IMR-90 (cell line): ENCODE measurements at regions not wholly inside any gene's neighbourhood (a gene's known extent, or its start where the extent isn't known, plus 50 kb on each side); places are given as distances from the start of the nearest gene placed in this dataset.

Source experiments
- ATAC-seq: fragments of 200-7000 bp; cut with Tn5 transposase; 2 replicates; pipeline ENCODE4 v1.9.1; 2020; ENCODE audit warnings: low read depth, mild to moderate bottlenecking, moderate library complexity
- BruUV-seq: library from RNA; stranded (reverse); fragments of 400-500 nt; replicated peaks from 2 replicates; lab custom pipeline; 2021; lab: Mats Ljungman, UMichigan
- CTCF ChIA-PET: fragments of 300-600 bp; formaldehyde crosslinking; extraction: SDS; loops from one replicate; lab custom pipeline; 2021; ENCODE audit warnings: antibody characterized with exemption; lab: Yijun Ruan, JAX
- POLR2A ChIA-PET: fragments of 300-600 bp; sonication (Branson Sonifier 250); formaldehyde crosslinking; loops from one replicate; lab custom pipeline; 2022; ENCODE audit warnings: antibody characterized with exemption; ENCODE audit not compliant: unreplicated experiment; lab: Charles Lee
- DNase-seq: peaks from one replicate; pipeline ENCODE4 v3.0.0; 2013
- H2AFZ ChIP-seq: replicated peaks from 2 replicates; pipeline ENCODE3; 2013; ENCODE audit warnings: low read length, mild to moderate bottlenecking; ENCODE audit not compliant: poor library complexity
- H2AK5ac ChIP-seq: 2 replicates; pipeline ENCODE4 v1.6.1; 2013; ENCODE audit warnings: low read depth, low read length, inconsistent platforms
- H2AK9ac ChIP-seq: replicated peaks from 2 replicates; pipeline ENCODE3; 2013; ENCODE audit warnings: mild to moderate bottlenecking, low read depth, low read length, moderate library complexity; ENCODE audit not compliant: poor library complexity
- H2BK120ac ChIP-seq: 2 replicates; pipeline ENCODE4 v1.6.1; 2013; ENCODE audit warnings: low read depth, low read length, inconsistent platforms
- H2BK15ac ChIP-seq: 3 replicates; pipeline ENCODE4 v1.6.1; 2013; ENCODE audit warnings: low read depth, low read length, inconsistent platforms
- H2BK20ac ChIP-seq: 2 replicates; pipeline ENCODE4 v1.6.1; 2013; ENCODE audit warnings: low read depth, mild to moderate bottlenecking, inconsistent platforms, low read length, moderate library complexity
- H2BK5ac ChIP-seq: 2 replicates; pipeline ENCODE4 v1.6.1; 2013; ENCODE audit warnings: mild to moderate bottlenecking, low read depth, low read length, inconsistent platforms; ENCODE audit not compliant: poor library complexity, severe bottlenecking
- H3K14ac ChIP-seq: replicated peaks from 2 replicates; pipeline ENCODE4 v1.6.1; 2013; ENCODE audit warnings: low read depth, low read length, inconsistent platforms
- H3K18ac ChIP-seq: 2 replicates; pipeline ENCODE4 v1.6.1; 2013; ENCODE audit warnings: low read depth, low read length, control low read depth
- H3K23ac ChIP-seq: 2 replicates; pipeline ENCODE4 v1.6.1; 2013; ENCODE audit warnings: low read depth, low read length, inconsistent platforms
- H3K27ac ChIP-seq: 2 replicates; pipeline ENCODE4 v1.5.1; 2013; ENCODE audit warnings: mild to moderate bottlenecking, control low read depth, low read length; ENCODE audit not compliant: insufficient read depth
- H3K27me3 ChIP-seq: 2 replicates; pipeline ENCODE4 v1.6.1; 2013; ENCODE audit warnings: low read length; ENCODE audit not compliant: control insufficient read depth, insufficient read depth
- H3K36me3 ChIP-seq: 2 replicates; pipeline ENCODE4 v1.6.1; 2013; ENCODE audit warnings: low read length, mixed read lengths; ENCODE audit not compliant: control insufficient read depth, insufficient read depth
- H3K4ac ChIP-seq: 2 replicates; pipeline ENCODE4 v1.6.1; 2013; ENCODE audit warnings: low read depth, low read length, inconsistent platforms
- H3K4me1 ChIP-seq: 2 replicates; pipeline ENCODE4 v1.6.1; 2013; ENCODE audit warnings: low read length, mixed read lengths; ENCODE audit not compliant: control insufficient read depth, insufficient read depth
- H3K4me2 ChIP-seq: 2 replicates; pipeline ENCODE4 v1.6.1; 2013; ENCODE audit warnings: low read depth, mild to moderate bottlenecking, control low read depth, low read length, moderate library complexity
- H3K4me3 ChIP-seq: 2 replicates; pipeline ENCODE4 v1.5.1; 2013; ENCODE audit warnings: low read depth, mild to moderate bottlenecking, control low read depth, low read length, moderate library complexity; ENCODE audit not compliant: insufficient read depth
- H3K56ac ChIP-seq: 2 replicates; pipeline ENCODE4 v1.6.1; 2013; ENCODE audit warnings: low read length, inconsistent platforms; ENCODE audit not compliant: insufficient read depth; ENCODE audit errors: extremely low read depth
- H3K79me1 ChIP-seq, 2 experiments: 2 replicates each; pipeline ENCODE4 v1.6.1; 2013; ENCODE audit warnings: low read length in 2 of 2, inconsistent platforms in 1 of 2, low read depth in 1 of 2
- H3K9ac ChIP-seq: 2 replicates; pipeline ENCODE4 v1.6.1; 2013; ENCODE audit warnings: low read depth, low read length, control low read depth
- H3K9me1 ChIP-seq: 2 replicates; pipeline ENCODE4 v1.6.1; 2013; ENCODE audit warnings: low read length, inconsistent platforms; ENCODE audit not compliant: insufficient read depth
- H3K9me3 ChIP-seq: 2 replicates; pipeline ENCODE4 v1.6.1; 2013; ENCODE audit warnings: low read length; ENCODE audit not compliant: control insufficient read depth, insufficient read depth
- H4K20me1 ChIP-seq: 2 replicates; pipeline ENCODE4 v1.6.1; 2013; ENCODE audit warnings: low read length, inconsistent platforms; ENCODE audit not compliant: insufficient read depth
- H4K5ac ChIP-seq: 2 replicates; pipeline ENCODE4 v1.6.1; 2013; ENCODE audit warnings: mild to moderate bottlenecking, low read depth, low read length, control low read depth
- H4K8ac ChIP-seq, 2 experiments: 2 replicates each; pipeline ENCODE4 v1.6.1; 2013; ENCODE audit warnings: low read depth in 2 of 2, low read length in 2 of 2, control low read depth in 1 of 2, inconsistent platforms in 1 of 2
- H4K91ac ChIP-seq: 2 replicates; pipeline ENCODE4 v1.6.1; 2013; ENCODE audit warnings: low read depth, low read length, inconsistent platforms; ENCODE audit not compliant: insufficient read depth
- BHLHE40 ChIP-seq: fragments of 150-350 bp; IDR thresholded peaks from 2 replicates; pipeline ENCODE4 v1.6.1; 2016; ENCODE audit warnings: mild to moderate bottlenecking, low read depth, low read length
- CHD1 ChIP-seq: IDR thresholded peaks from 2 replicates; pipeline ENCODE4 v1.6.1; 2012; ENCODE audit warnings: low read depth, low read length, improper control_type of control experiment
- FOS ChIP-seq: fragments of 150-350 bp; IDR thresholded peaks from 2 replicates; pipeline ENCODE4 v1.6.1; 2016; ENCODE audit warnings: low read depth, low read length
- MAZ ChIP-seq: IDR thresholded peaks from 2 replicates; pipeline ENCODE4 v1.6.1; 2012; ENCODE audit warnings: low read depth, mild to moderate bottlenecking, low read length, improper control_type of control experiment, moderate library complexity, borderline replicate concordance
- MXI1 ChIP-seq: IDR thresholded peaks from 2 replicates; pipeline ENCODE4 v1.6.1; 2012; ENCODE audit warnings: low read depth, mild to moderate bottlenecking, low read length, moderate library complexity, borderline replicate concordance
- NFE2L2 ChIP-seq: fragments of 150-350 bp; IDR thresholded peaks from 2 replicates; pipeline ENCODE4 v1.6.1; 2016; ENCODE audit warnings: low read depth, mild to moderate bottlenecking, low read length
- POLR2A ChIP-seq: IDR thresholded peaks from 2 replicates; pipeline ENCODE4 v1.6.1; 2012; ENCODE audit warnings: mild to moderate bottlenecking, low read depth, low read length
- RCOR1 ChIP-seq: IDR thresholded peaks from 2 replicates; pipeline ENCODE4 v1.6.1; 2012; ENCODE audit warnings: mild to moderate bottlenecking, low read length, improper control_type of control experiment; ENCODE audit not compliant: insufficient replicate concordance
- RFX5 ChIP-seq: IDR thresholded peaks from 2 replicates; pipeline ENCODE4 v1.8.0; 2012; ENCODE audit warnings: low read depth, mild to moderate bottlenecking, low read length, moderate library complexity
- SMC3 ChIP-seq: fragments of 150-350 bp; IDR thresholded peaks from 2 replicates; pipeline ENCODE4 v1.6.1; 2016; ENCODE audit warnings: low read depth, mild to moderate bottlenecking, antibody characterized with exemption, low read length, moderate library complexity
- WGBS, 2 experiments: methylation state at CpG; one replicate each; pipeline versions ENCODE4 v1.1.5 to v1.1.7; 2013; ENCODE audit warnings: missing lambda C conversion rate in 2 of 2; ENCODE audit not compliant: insufficient read length in 1 of 2; ENCODE audit errors: extremely low coverage in 2 of 2; 5-methylcytosine and 5-hydroxymethylcytosine counted together
- dilution Hi-C: fragments of 300-500 bp; cut with HindIII; formaldehyde crosslinking; loops from one replicate; pipeline ENCODE4 v1.14.3; 2018; ENCODE audit warnings: low sequenced_read_pairs; ENCODE audit not compliant: unreplicated experiment
- in situ Hi-C: fragments of 300-500 bp; cut with MboI; formaldehyde crosslinking; loops from 3 replicates; pipeline ENCODE4 v1.14.3; 2019; ENCODE audit warnings: low sequenced_read_pairs, inconsistent platforms, mixed read lengths
- intact Hi-C: fragments of 100-400 bp; cut with micrococcal nuclease; formaldehyde crosslinking; loops from 2 replicates; pipeline ENCODE4 v1.10.0; 2022
- TF ChIP-seq, protein P1 (sequence below): fragments of 150-350 bp; IDR thresholded peaks from 2 replicates; pipeline ENCODE4 v1.6.1; 2016; ENCODE audit warnings: low read depth, mild to moderate bottlenecking, low read length, moderate library complexity, borderline replicate concordance
- TF ChIP-seq, protein P2 (sequence below): fragments of 150-350 bp; IDR thresholded peaks from 2 replicates; pipeline ENCODE4 v1.6.1; 2017; ENCODE audit warnings: mild to moderate bottlenecking, antibody characterized with exemption, low read length, low read depth
- TF ChIP-seq, protein P3 (sequence below): conservative IDR thresholded peaks from 2 replicates; pipeline ENCODE4 v1.5.1; 2012; ENCODE audit warnings: mild to moderate bottlenecking, low read depth, low read length, improper control_type of control experiment

DNA sequence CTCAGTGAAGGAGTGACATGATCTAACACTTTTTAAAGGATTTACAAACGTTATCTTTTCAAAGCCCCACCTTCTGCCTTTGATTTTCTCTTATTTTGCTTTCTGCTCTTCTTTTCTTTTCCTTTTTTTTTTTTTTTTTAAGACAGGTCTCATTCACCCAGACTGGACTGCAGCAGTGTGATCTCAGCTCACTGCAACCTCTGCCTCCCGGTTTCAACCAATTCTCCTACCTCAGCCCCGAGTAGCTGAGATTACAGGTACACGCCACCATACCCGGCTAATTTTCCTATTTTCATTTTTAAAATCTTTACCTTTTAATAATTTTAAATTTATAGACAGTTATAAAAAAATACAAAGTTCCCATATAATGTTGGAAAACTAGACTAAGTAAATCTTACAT lies 63.7 kb upstream of the RPS13 start:
- Histone ChIP-seq H2BK120ac (no peak overlapping the region), H3K27me3 (no peaks in the 10 kb centered on the region), H3K9ac (no peak overlapping the region), H3K14ac (no peak overlapping the region), H3K4me1 (no peaks in the 10 kb centered on the region; the same call in 1 of the 2 replicates), H3K56ac (no peak overlapping the region), H3K4me3 (no peak overlapping the region), H4K20me1 (no peaks in the 10 kb centered on the region), H2AFZ (no peak overlapping the region), H3K18ac (no peak overlapping the region), H3K9me3 (no peaks in the 10 kb centered on the region), H4K91ac (no peak overlapping the region), H4K5ac (no peak overlapping the region), H3K36me3 (peaks cover 13% of the 10 kb centered on the region), H2BK20ac (no peak overlapping the region), H4K8ac (no peak overlapping the region), H2BK5ac (no peak overlapping the region), H3K4me2 (no peak overlapping the region), H3K9me1 (peaks cover 4% of the 10 kb centered on the region; the same call in 1 of the 2 replicates), H3K4ac (no peak overlapping the region), H3K27ac (no peak overlapping the region), H2BK15ac (no peak overlapping the region), H2AK9ac (no peak overlapping the region), H3K23ac (no peak overlapping the region), H2AK5ac (no peak overlapping the region), H3K79me1 (no peaks in the 10 kb centered on the region; a peak in 1 of 4 replicates)
- no CpG with 5 or more reads among the region's 5 CpGs for WGBS, 2 experiments
- no TSS peak for BruUV-seq
- TF ChIP-seq, protein P1, sequence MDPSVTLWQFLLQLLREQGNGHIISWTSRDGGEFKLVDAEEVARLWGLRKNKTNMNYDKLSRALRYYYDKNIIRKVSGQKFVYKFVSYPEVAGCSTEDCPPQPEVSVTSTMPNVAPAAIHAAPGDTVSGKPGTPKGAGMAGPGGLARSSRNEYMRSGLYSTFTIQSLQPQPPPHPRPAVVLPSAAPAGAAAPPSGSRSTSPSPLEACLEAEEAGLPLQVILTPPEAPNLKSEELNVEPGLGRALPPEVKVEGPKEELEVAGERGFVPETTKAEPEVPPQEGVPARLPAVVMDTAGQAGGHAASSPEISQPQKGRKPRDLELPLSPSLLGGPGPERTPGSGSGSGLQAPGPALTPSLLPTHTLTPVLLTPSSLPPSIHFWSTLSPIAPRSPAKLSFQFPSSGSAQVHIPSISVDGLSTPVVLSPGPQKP = no peak
- TF ChIP-seq CHD1 (no peak), NFE2L2 (no peak), FOS (no peak), MAZ (no peak), POLR2A (no peak), BHLHE40 (no peak), RFX5 (no peak), MXI1 (no peak), RCOR1 (no peak), SMC3 (no peak)
- TF ChIP-seq, protein P2, sequence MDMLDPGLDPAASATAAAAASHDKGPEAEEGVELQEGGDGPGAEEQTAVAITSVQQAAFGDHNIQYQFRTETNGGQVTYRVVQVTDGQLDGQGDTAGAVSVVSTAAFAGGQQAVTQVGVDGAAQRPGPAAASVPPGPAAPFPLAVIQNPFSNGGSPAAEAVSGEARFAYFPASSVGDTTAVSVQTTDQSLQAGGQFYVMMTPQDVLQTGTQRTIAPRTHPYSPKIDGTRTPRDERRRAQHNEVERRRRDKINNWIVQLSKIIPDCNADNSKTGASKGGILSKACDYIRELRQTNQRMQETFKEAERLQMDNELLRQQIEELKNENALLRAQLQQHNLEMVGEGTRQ = no peak
- TF ChIP-seq, protein P3, sequence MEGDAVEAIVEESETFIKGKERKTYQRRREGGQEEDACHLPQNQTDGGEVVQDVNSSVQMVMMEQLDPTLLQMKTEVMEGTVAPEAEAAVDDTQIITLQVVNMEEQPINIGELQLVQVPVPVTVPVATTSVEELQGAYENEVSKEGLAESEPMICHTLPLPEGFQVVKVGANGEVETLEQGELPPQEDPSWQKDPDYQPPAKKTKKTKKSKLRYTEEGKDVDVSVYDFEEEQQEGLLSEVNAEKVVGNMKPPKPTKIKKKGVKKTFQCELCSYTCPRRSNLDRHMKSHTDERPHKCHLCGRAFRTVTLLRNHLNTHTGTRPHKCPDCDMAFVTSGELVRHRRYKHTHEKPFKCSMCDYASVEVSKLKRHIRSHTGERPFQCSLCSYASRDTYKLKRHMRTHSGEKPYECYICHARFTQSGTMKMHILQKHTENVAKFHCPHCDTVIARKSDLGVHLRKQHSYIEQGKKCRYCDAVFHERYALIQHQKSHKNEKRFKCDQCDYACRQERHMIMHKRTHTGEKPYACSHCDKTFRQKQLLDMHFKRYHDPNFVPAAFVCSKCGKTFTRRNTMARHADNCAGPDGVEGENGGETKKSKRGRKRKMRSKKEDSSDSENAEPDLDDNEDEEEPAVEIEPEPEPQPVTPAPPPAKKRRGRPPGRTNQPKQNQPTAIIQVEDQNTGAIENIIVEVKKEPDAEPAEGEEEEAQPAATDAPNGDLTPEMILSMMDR = no peak
- in situ Hi-C loops = no loop called here
- no peak for ATAC-seq
- CTCF ChIA-PET = interaction anchor here (0.6 kb wide), 1 partner anchor 163 kb away, joined by 3 read pairs; no protein-coding TSS in a partner anchor
- no peak for DNase-seq
- dilution Hi-C loops = no loop called here
- intact Hi-C loops = no loop called here
- POLR2A ChIA-PET = no interaction called here
